ENCODE measurements at regions not wholly inside any gene's neighbourhood (a gene's known extent, or its start where the extent isn't known, plus 50 kb on each side); places are given as distances from the start of the nearest gene placed in this dataset.

DNA sequence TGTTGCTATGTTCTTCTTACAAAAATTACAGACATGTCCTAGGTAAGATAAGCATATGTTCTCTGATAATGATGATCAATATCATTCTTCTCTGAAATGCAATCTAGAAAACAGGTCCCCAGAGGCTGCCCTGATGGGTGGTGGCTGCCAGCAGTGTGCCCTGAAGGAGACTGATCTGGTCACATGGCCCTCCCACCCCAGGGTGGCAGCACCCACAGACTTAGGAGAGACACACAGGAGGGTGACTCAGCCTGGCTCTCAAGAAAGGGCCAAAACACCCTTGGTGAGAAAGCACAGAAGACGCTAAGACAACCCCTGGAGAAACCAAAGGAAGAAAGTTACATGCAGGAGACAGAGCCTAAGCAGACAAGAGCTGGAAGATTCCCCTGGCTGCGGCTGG is 203.7 kb downstream of the TJP1 start:
- TF ChIP-seq CTCF (IDR thresholded peaks at IDR 0.05), result no peak
- no peak for TF ChIP-seq EZH2 (IDR thresholded peaks at IDR 0.05)
- no peak for TF ChIP-seq EZH2phosphoT487 (IDR thresholded peaks at IDR 0.05)
